Upper lobe of left lung (tissue), 6 donors: ENCODE measurements at regions not wholly inside any gene's neighbourhood (a gene's known extent, or its start where the extent isn't known, plus 50 kb on each side); places are given as distances from the start of the nearest gene placed in this dataset.

Experiments
- ATAC-seq, 2 donors: fragments of 200-7000 bp; cut with Tn5 transposase; one replicate each; pipeline ENCODE4 v1.9.1; 2022; ENCODE audit warnings: mild to moderate bottlenecking in 2 of 2, moderate library complexity in 2 of 2; ENCODE audit not compliant: low FRiP score in 2 of 2
- DNase-seq, 2 donors: peaks; one replicate each; pipeline ENCODE4 v3.0.0-alpha.2; 2019 to 2020
- H3K27ac ChIP-seq, 4 donors: fragments of 200-600 bp; sonication (generic); one replicate each; pipeline ENCODE4 v1.5.1; 2016 to 2019
- H3K27me3 ChIP-seq, 4 donors: fragments of 200-600 bp; sonication (generic); one replicate each; pipeline ENCODE4 v1.5.1; 2017 to 2019
- H3K36me3 ChIP-seq, 4 donors: fragments of 200-600 bp; sonication (generic); one replicate each; pipeline ENCODE4 v1.5.1; 2016 to 2019
- H3K4me1 ChIP-seq, 4 donors: fragments of 200-600 bp; sonication (generic); one replicate each; pipeline ENCODE4 v1.5.1; 2018 to 2019
- H3K4me3 ChIP-seq, 4 donors: fragments of 200-600 bp; sonication (generic); one replicate each; pipeline ENCODE4 v1.5.1; 2017 to 2019; ENCODE audit warnings: mild to moderate bottlenecking in 2 of 4, moderate library complexity in 1 of 4
- H3K9me3 ChIP-seq, 4 donors: fragments of 200-600 bp; sonication (generic); one replicate each; pipeline ENCODE4 v1.5.1; 2018 to 2019
- EP300 ChIP-seq, 4 donors: sonication (generic); formaldehyde crosslinking; IDR thresholded peaks; one replicate each; pipeline ENCODE4 v1.5.1; 2017; ENCODE audit warnings: antibody characterized with exemption in 4 of 4, control low read depth in 2 of 4
- POLR2A ChIP-seq, 4 donors: fragments of 450-650 bp; IDR thresholded peaks; one replicate each; pipeline ENCODE4 v1.5.1; 2016 to 2017; ENCODE audit warnings: antibody characterized with exemption in 4 of 4, mild to moderate bottlenecking in 2 of 4
- POLR2AphosphoS5 ChIP-seq, 2 donors: sonication (generic); formaldehyde crosslinking; IDR thresholded peaks; one replicate each; pipeline ENCODE4 v1.5.1; 2017; ENCODE audit warnings: antibody characterized with exemption in 2 of 2
- WGBS, 2 donors: methylation state at CpG; one replicate each; pipeline ENCODE4 v1.1.5; 2017 to 2018; 5-methylcytosine and 5-hydroxymethylcytosine counted together
- TF ChIP-seq, protein P1 (sequence below), 6 experiments: fragments of 450-650 bp in 4 of 6; fragments of 200-600 bp in 2 of 6; sonication (generic) in 2 of 6; IDR thresholded peaks; one replicate each; pipeline ENCODE4 v1.5.1; 2016 to 2019; ENCODE audit warnings: antibody characterized with exemption in 6 of 6
- donor health status: DM: no; HTN: no; CAD: no; lungs with moderate emphysema.
- donor health status: DM: no; HTN: yes; CAD: no; lungs with severe emphysema.

DNA sequence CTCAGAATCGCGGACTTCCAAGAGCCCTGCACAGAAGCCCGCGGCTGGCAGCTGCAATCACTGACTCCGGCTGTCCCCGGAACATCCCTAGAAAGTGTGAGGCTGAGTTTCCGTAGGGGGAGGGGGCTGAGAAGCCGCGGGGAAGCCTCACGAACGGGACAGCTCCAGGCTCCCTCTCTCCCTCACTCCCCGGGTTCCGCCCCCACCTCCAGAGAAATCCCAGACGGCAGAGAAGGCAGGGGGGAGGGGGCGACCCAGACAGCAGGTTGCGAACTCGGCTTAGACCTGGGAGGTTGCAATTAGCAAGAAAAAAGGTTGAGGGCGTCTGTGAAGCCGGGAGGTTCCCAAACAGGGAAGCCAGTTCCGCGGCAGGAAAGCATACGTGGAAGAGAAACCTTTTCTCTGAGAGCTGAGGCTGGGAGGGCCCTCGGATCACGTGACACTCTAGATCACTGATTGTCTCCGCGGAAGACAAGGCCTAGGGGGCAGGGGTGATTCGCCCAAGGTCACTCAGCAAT lies 73.8 kb upstream of the CPLX2 start:
- Histone ChIP-seq H3K9me3 (no peaks in the 10 kb centered on the region), H3K27me3 (peaks cover 0 to 15% (median 7%) of the 10 kb centered on the region in 4 donors), H3K36me3 (no peaks in the 10 kb centered on the region), H3K27ac (no peak overlapping the region), H3K4me1 (peaks cover 3 to 16% (median 12%) of the 10 kb centered on the region in 4 donors), H3K4me3 (peak overlapping the region in 1 of 4 donors; percentile 10)
- DNase-seq = no peak
- TF ChIP-seq EP300 (IDR thresholded peaks at IDR 0.05) (no peak), POLR2A (IDR thresholded peaks at IDR 0.05) (no peak), POLR2AphosphoS5 (IDR thresholded peaks at IDR 0.05) (no peak)
- TF ChIP-seq, protein P1, sequence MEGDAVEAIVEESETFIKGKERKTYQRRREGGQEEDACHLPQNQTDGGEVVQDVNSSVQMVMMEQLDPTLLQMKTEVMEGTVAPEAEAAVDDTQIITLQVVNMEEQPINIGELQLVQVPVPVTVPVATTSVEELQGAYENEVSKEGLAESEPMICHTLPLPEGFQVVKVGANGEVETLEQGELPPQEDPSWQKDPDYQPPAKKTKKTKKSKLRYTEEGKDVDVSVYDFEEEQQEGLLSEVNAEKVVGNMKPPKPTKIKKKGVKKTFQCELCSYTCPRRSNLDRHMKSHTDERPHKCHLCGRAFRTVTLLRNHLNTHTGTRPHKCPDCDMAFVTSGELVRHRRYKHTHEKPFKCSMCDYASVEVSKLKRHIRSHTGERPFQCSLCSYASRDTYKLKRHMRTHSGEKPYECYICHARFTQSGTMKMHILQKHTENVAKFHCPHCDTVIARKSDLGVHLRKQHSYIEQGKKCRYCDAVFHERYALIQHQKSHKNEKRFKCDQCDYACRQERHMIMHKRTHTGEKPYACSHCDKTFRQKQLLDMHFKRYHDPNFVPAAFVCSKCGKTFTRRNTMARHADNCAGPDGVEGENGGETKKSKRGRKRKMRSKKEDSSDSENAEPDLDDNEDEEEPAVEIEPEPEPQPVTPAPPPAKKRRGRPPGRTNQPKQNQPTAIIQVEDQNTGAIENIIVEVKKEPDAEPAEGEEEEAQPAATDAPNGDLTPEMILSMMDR (IDR thresholded peaks at IDR 0.05) = no peak
- no peak for ATAC-seq
- WGBS, 2 donors = 2 to 4% methylated on average over 19 to 25 of the region's 27 CpGs

DNA sequence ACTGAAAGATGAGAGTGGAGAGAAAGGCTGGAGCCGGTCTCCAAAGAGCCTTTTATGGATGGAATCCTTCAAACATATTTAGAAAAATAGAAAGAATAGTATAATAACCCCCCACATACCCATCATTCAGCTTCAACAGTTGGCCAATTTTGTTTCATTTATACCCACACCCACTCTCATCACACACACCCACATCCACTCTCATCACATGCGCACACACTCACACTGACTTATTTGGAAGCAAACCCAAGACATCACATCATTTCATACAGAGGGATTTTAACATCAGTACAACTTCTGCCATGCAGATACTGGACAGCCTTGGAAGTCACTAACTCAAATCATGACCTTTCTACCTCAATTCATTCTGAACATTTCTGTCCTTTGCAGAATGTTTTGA lies 72.8 kb upstream of the CPLX2 start:
- peaks cover 0 to 15% (median 7%) of the 10 kb centered on the region in 4 donors for H3K27me3 ChIP-seq
- 96 to 97% methylated on average over 2 of the region's 2 CpGs for WGBS, 2 donors
- ATAC-seq (no peak), DNase-seq (no peak)
- TF ChIP-seq EP300 (IDR thresholded peaks at IDR 0.05) (no peak), POLR2AphosphoS5 (IDR thresholded peaks at IDR 0.05) (no peak)
- peaks cover 3 to 16% (median 12%) of the 10 kb centered on the region in 4 donors for H3K4me1 ChIP-seq
- no peaks in the 10 kb centered on the region for H3K9me3 ChIP-seq
- no peak overlapping the region for H3K27ac ChIP-seq
- no peaks in the 10 kb centered on the region for H3K36me3 ChIP-seq
- H3K4me3 ChIP-seq = no peak overlapping the region

DNA sequence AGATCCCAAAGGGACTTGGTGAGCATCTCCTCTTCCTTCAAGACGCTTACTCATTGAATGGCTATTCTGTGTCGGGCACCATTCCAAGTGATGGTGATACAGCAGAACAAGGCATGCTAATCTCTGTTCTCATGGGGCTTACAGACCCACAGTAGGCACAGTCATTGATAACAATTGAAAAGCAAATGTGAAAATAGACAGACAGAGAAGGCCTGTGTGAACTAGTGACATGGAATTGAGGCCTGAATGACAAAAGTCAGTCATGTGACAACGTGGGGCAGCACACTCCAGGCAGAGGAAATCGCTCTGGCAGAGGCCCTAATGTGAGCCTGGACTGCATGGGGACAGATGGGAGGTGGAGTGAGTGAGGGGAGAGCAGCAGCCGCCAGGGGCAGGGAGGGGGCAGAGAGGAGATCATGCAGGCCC lies 70.7 kb upstream of the CPLX2 start:
- H3K36me3 ChIP-seq = no peaks in the 10 kb centered on the region
- peaks cover 0 to 15% (median 7%) of the 10 kb centered on the region in 4 donors for H3K27me3 ChIP-seq
- no peak overlapping the region for H3K27ac ChIP-seq
- TF ChIP-seq EP300 (IDR thresholded peaks at IDR 0.05) (no peak), POLR2A (IDR thresholded peaks at IDR 0.05) (no peak), POLR2AphosphoS5 (IDR thresholded peaks at IDR 0.05) (no peak)
- TF ChIP-seq, protein P1 (IDR thresholded peaks at IDR 0.05) = no peak
- no peak for DNase-seq
- peaks cover 3 to 16% (median 12%) of the 10 kb centered on the region in 4 donors for H3K4me1 ChIP-seq
- H3K4me3 ChIP-seq = no peak overlapping the region
- no peak for ATAC-seq
- WGBS, 2 donors = 44 to 49% methylated on average over 5 of the region's 5 CpGs
- no peaks in the 10 kb centered on the region for H3K9me3 ChIP-seq

DNA sequence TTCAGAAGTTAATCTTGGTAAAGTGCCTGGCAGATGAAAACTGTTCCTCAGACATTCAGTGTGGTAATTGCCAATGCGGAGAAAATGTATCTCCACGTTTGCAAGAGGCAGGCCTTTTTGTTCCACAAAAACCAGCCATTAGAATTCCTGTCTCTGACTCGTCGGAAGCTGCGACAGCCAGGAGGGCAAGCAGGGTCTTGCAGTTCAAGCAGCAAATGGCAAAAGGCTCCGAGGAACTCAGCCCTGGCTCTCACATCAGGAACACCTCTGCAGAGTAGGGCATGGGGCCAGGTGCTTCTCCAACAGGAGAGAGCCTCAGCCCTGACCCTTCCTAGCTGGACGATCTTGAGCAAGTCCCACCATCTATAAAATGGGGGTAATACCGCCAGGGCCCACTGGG lies 69.0 kb upstream of the CPLX2 start:
- ATAC-seq = no peak
- H3K27me3 ChIP-seq = peaks cover 0 to 4% (median 2%) of the 10 kb centered on the region in 4 donors

DNA sequence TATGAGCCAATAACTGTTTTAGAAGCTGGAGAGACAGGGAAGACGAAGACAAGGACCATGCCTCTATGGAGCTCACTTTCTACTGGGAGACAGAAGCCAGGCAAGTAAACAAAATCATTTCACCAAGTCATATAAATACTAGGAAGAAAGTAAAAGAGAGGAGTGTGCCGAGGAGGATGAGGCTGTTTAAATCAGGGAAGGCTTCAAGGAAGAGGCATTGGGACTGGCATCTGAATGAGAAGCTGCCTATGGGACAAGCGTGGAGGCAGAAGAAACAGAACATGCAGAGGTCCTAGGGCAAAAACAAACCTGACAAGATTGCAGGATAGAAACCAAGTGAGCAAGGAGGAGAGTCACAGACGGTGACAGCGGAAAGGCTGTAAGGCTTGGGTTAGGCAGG lies 68.1 kb upstream of the CPLX2 start:
- H3K27me3 ChIP-seq = no peaks in the 10 kb centered on the region
- TF ChIP-seq EP300 (IDR thresholded peaks at IDR 0.05) (no peak), POLR2AphosphoS5 (IDR thresholded peaks at IDR 0.05) (no peak), POLR2A (IDR thresholded peaks at IDR 0.05) (no peak)
- TF ChIP-seq, protein P1 (IDR thresholded peaks at IDR 0.05) = no peak
- 68 to 76% methylated on average over 5 of the region's 5 CpGs for WGBS, 2 donors
- H3K4me3 ChIP-seq = no peak overlapping the region
- no peaks in the 10 kb centered on the region for H3K4me1 ChIP-seq
- DNase-seq (no peak), ATAC-seq (no peak)
- no peaks in the 10 kb centered on the region for H3K36me3 ChIP-seq
- H3K9me3 ChIP-seq = no peaks in the 10 kb centered on the region
- no peak overlapping the region for H3K27ac ChIP-seq

More for the DNA sequence above, 69.0 kb upstream of the CPLX2 start:
- WGBS, 2 donors = 57 to 68% methylated on average over 7 to 8 of the region's 8 CpGs
- DNase-seq = no peak
- TF ChIP-seq POLR2AphosphoS5 (IDR thresholded peaks at IDR 0.05) = no peak
- TF ChIP-seq EP300 (IDR thresholded peaks at IDR 0.05) = no peak
- TF ChIP-seq, protein P1 (IDR thresholded peaks at IDR 0.05) = no peak
- no peak for TF ChIP-seq POLR2A (IDR thresholded peaks at IDR 0.05)
- Histone ChIP-seq H3K36me3 (no peaks in the 10 kb centered on the region), H3K27ac (no peak overlapping the region), H3K4me3 (no peak overlapping the region), H3K4me1 (peaks cover under 1 to 6% (median 4%) of the 10 kb centered on the region in 4 donors), H3K9me3 (no peaks in the 10 kb centered on the region)
